IMR-90 (cell line): ENCODE measurements at regions not wholly inside any gene's neighbourhood (a gene's known extent, or its start where the extent isn't known, plus 50 kb on each side); places are given as distances from the start of the nearest gene placed in this dataset.

Source experiments
- ATAC-seq: fragments of 200-7000 bp; cut with Tn5 transposase; 2 replicates; pipeline ENCODE4 v1.9.1; 2020; ENCODE audit warnings: low read depth, mild to moderate bottlenecking, moderate library complexity
- BruUV-seq: library from RNA; stranded (reverse); fragments of 400-500 nt; replicated peaks from 2 replicates; lab custom pipeline; 2021; lab: Mats Ljungman, UMichigan
- CTCF ChIA-PET: fragments of 300-600 bp; formaldehyde crosslinking; extraction: SDS; loops from one replicate; lab custom pipeline; 2021; ENCODE audit warnings: antibody characterized with exemption; lab: Yijun Ruan, JAX
- POLR2A ChIA-PET: fragments of 300-600 bp; sonication (Branson Sonifier 250); formaldehyde crosslinking; loops from one replicate; lab custom pipeline; 2022; ENCODE audit warnings: antibody characterized with exemption; ENCODE audit not compliant: unreplicated experiment; lab: Charles Lee
- DNase-seq: peaks from one replicate; pipeline ENCODE4 v3.0.0; 2013
- H2AFZ ChIP-seq: replicated peaks from 2 replicates; pipeline ENCODE3; 2013; ENCODE audit warnings: low read length, mild to moderate bottlenecking; ENCODE audit not compliant: poor library complexity
- H2AK5ac ChIP-seq: 2 replicates; pipeline ENCODE4 v1.6.1; 2013; ENCODE audit warnings: low read depth, low read length, inconsistent platforms
- H2AK9ac ChIP-seq: replicated peaks from 2 replicates; pipeline ENCODE3; 2013; ENCODE audit warnings: mild to moderate bottlenecking, low read depth, low read length, moderate library complexity; ENCODE audit not compliant: poor library complexity
- H2BK120ac ChIP-seq: 2 replicates; pipeline ENCODE4 v1.6.1; 2013; ENCODE audit warnings: low read depth, low read length, inconsistent platforms
- H2BK15ac ChIP-seq: 3 replicates; pipeline ENCODE4 v1.6.1; 2013; ENCODE audit warnings: low read depth, low read length, inconsistent platforms
- H2BK20ac ChIP-seq: 2 replicates; pipeline ENCODE4 v1.6.1; 2013; ENCODE audit warnings: low read depth, mild to moderate bottlenecking, inconsistent platforms, low read length, moderate library complexity
- H2BK5ac ChIP-seq: 2 replicates; pipeline ENCODE4 v1.6.1; 2013; ENCODE audit warnings: mild to moderate bottlenecking, low read depth, low read length, inconsistent platforms; ENCODE audit not compliant: poor library complexity, severe bottlenecking
- H3K14ac ChIP-seq: replicated peaks from 2 replicates; pipeline ENCODE4 v1.6.1; 2013; ENCODE audit warnings: low read depth, low read length, inconsistent platforms
- H3K18ac ChIP-seq: 2 replicates; pipeline ENCODE4 v1.6.1; 2013; ENCODE audit warnings: low read depth, low read length, control low read depth
- H3K23ac ChIP-seq: 2 replicates; pipeline ENCODE4 v1.6.1; 2013; ENCODE audit warnings: low read depth, low read length, inconsistent platforms
- H3K27ac ChIP-seq: 2 replicates; pipeline ENCODE4 v1.5.1; 2013; ENCODE audit warnings: mild to moderate bottlenecking, control low read depth, low read length; ENCODE audit not compliant: insufficient read depth
- H3K27me3 ChIP-seq: 2 replicates; pipeline ENCODE4 v1.6.1; 2013; ENCODE audit warnings: low read length; ENCODE audit not compliant: control insufficient read depth, insufficient read depth
- H3K36me3 ChIP-seq: 2 replicates; pipeline ENCODE4 v1.6.1; 2013; ENCODE audit warnings: low read length, mixed read lengths; ENCODE audit not compliant: control insufficient read depth, insufficient read depth
- H3K4ac ChIP-seq: 2 replicates; pipeline ENCODE4 v1.6.1; 2013; ENCODE audit warnings: low read depth, low read length, inconsistent platforms
- H3K4me1 ChIP-seq: 2 replicates; pipeline ENCODE4 v1.6.1; 2013; ENCODE audit warnings: low read length, mixed read lengths; ENCODE audit not compliant: control insufficient read depth, insufficient read depth
- H3K4me2 ChIP-seq: 2 replicates; pipeline ENCODE4 v1.6.1; 2013; ENCODE audit warnings: low read depth, mild to moderate bottlenecking, control low read depth, low read length, moderate library complexity
- H3K4me3 ChIP-seq: 2 replicates; pipeline ENCODE4 v1.5.1; 2013; ENCODE audit warnings: low read depth, mild to moderate bottlenecking, control low read depth, low read length, moderate library complexity; ENCODE audit not compliant: insufficient read depth
- H3K56ac ChIP-seq: 2 replicates; pipeline ENCODE4 v1.6.1; 2013; ENCODE audit warnings: low read length, inconsistent platforms; ENCODE audit not compliant: insufficient read depth; ENCODE audit errors: extremely low read depth
- H3K79me1 ChIP-seq, 2 experiments: 2 replicates each; pipeline ENCODE4 v1.6.1; 2013; ENCODE audit warnings: low read length in 2 of 2, inconsistent platforms in 1 of 2, low read depth in 1 of 2
- H3K9ac ChIP-seq: 2 replicates; pipeline ENCODE4 v1.6.1; 2013; ENCODE audit warnings: low read depth, low read length, control low read depth
- H3K9me1 ChIP-seq: 2 replicates; pipeline ENCODE4 v1.6.1; 2013; ENCODE audit warnings: low read length, inconsistent platforms; ENCODE audit not compliant: insufficient read depth
- H3K9me3 ChIP-seq: 2 replicates; pipeline ENCODE4 v1.6.1; 2013; ENCODE audit warnings: low read length; ENCODE audit not compliant: control insufficient read depth, insufficient read depth
- H4K20me1 ChIP-seq: 2 replicates; pipeline ENCODE4 v1.6.1; 2013; ENCODE audit warnings: low read length, inconsistent platforms; ENCODE audit not compliant: insufficient read depth
- H4K5ac ChIP-seq: 2 replicates; pipeline ENCODE4 v1.6.1; 2013; ENCODE audit warnings: mild to moderate bottlenecking, low read depth, low read length, control low read depth
- H4K8ac ChIP-seq, 2 experiments: 2 replicates each; pipeline ENCODE4 v1.6.1; 2013; ENCODE audit warnings: low read depth in 2 of 2, low read length in 2 of 2, control low read depth in 1 of 2, inconsistent platforms in 1 of 2
- H4K91ac ChIP-seq: 2 replicates; pipeline ENCODE4 v1.6.1; 2013; ENCODE audit warnings: low read depth, low read length, inconsistent platforms; ENCODE audit not compliant: insufficient read depth
- BHLHE40 ChIP-seq: fragments of 150-350 bp; IDR thresholded peaks from 2 replicates; pipeline ENCODE4 v1.6.1; 2016; ENCODE audit warnings: mild to moderate bottlenecking, low read depth, low read length
- CEBPB ChIP-seq: IDR thresholded peaks from 2 replicates; pipeline ENCODE4 v1.6.1; 2012; ENCODE audit warnings: low read depth, low read length, improper control_type of control experiment
- CHD1 ChIP-seq: IDR thresholded peaks from 2 replicates; pipeline ENCODE4 v1.6.1; 2012; ENCODE audit warnings: low read depth, low read length, improper control_type of control experiment
- FOS ChIP-seq: fragments of 150-350 bp; IDR thresholded peaks from 2 replicates; pipeline ENCODE4 v1.6.1; 2016; ENCODE audit warnings: low read depth, low read length
- MAFK ChIP-seq: IDR thresholded peaks from 2 replicates; pipeline ENCODE4 v1.6.1; 2012; ENCODE audit warnings: low read depth, low read length, improper control_type of control experiment
- MAZ ChIP-seq: IDR thresholded peaks from 2 replicates; pipeline ENCODE4 v1.6.1; 2012; ENCODE audit warnings: low read depth, mild to moderate bottlenecking, low read length, improper control_type of control experiment, moderate library complexity, borderline replicate concordance
- MXI1 ChIP-seq: IDR thresholded peaks from 2 replicates; pipeline ENCODE4 v1.6.1; 2012; ENCODE audit warnings: low read depth, mild to moderate bottlenecking, low read length, moderate library complexity, borderline replicate concordance
- NFE2L2 ChIP-seq: fragments of 150-350 bp; IDR thresholded peaks from 2 replicates; pipeline ENCODE4 v1.6.1; 2016; ENCODE audit warnings: low read depth, mild to moderate bottlenecking, low read length
- POLR2A ChIP-seq: IDR thresholded peaks from 2 replicates; pipeline ENCODE4 v1.6.1; 2012; ENCODE audit warnings: mild to moderate bottlenecking, low read depth, low read length
- RAD21 ChIP-seq: IDR thresholded peaks from 2 replicates; pipeline ENCODE4 v1.6.1; 2012; ENCODE audit warnings: low read length, improper control_type of control experiment
- RCOR1 ChIP-seq: IDR thresholded peaks from 2 replicates; pipeline ENCODE4 v1.6.1; 2012; ENCODE audit warnings: mild to moderate bottlenecking, low read length, improper control_type of control experiment; ENCODE audit not compliant: insufficient replicate concordance
- RFX5 ChIP-seq: IDR thresholded peaks from 2 replicates; pipeline ENCODE4 v1.8.0; 2012; ENCODE audit warnings: low read depth, mild to moderate bottlenecking, low read length, moderate library complexity
- SMC3 ChIP-seq: fragments of 150-350 bp; IDR thresholded peaks from 2 replicates; pipeline ENCODE4 v1.6.1; 2016; ENCODE audit warnings: low read depth, mild to moderate bottlenecking, antibody characterized with exemption, low read length, moderate library complexity
- WGBS, 2 experiments: methylation state at CpG; one replicate each; pipeline versions ENCODE4 v1.1.5 to v1.1.7; 2013; ENCODE audit warnings: missing lambda C conversion rate in 2 of 2; ENCODE audit not compliant: insufficient read length in 1 of 2; ENCODE audit errors: extremely low coverage in 2 of 2; 5-methylcytosine and 5-hydroxymethylcytosine counted together
- dilution Hi-C: fragments of 300-500 bp; cut with HindIII; formaldehyde crosslinking; loops from one replicate; pipeline ENCODE4 v1.14.3; 2018; ENCODE audit warnings: low sequenced_read_pairs; ENCODE audit not compliant: unreplicated experiment
- in situ Hi-C: fragments of 300-500 bp; cut with MboI; formaldehyde crosslinking; loops from 3 replicates; pipeline ENCODE4 v1.14.3; 2019; ENCODE audit warnings: low sequenced_read_pairs, inconsistent platforms, mixed read lengths
- intact Hi-C: fragments of 100-400 bp; cut with micrococcal nuclease; formaldehyde crosslinking; loops from 2 replicates; pipeline ENCODE4 v1.10.0; 2022
- TF ChIP-seq, protein P1 (sequence below): fragments of 150-350 bp; IDR thresholded peaks from 2 replicates; pipeline ENCODE4 v1.6.1; 2017; ENCODE audit warnings: mild to moderate bottlenecking, antibody characterized with exemption, low read length, low read depth
- TF ChIP-seq, protein P2 (sequence below): fragments of 150-350 bp; IDR thresholded peaks from 2 replicates; pipeline ENCODE4 v1.6.1; 2016; ENCODE audit warnings: low read depth, mild to moderate bottlenecking, low read length, moderate library complexity, borderline replicate concordance
- TF ChIP-seq, protein P3 (sequence below): conservative IDR thresholded peaks from 2 replicates; pipeline ENCODE4 v1.5.1; 2012; ENCODE audit warnings: mild to moderate bottlenecking, low read depth, low read length, improper control_type of control experiment

DNA sequence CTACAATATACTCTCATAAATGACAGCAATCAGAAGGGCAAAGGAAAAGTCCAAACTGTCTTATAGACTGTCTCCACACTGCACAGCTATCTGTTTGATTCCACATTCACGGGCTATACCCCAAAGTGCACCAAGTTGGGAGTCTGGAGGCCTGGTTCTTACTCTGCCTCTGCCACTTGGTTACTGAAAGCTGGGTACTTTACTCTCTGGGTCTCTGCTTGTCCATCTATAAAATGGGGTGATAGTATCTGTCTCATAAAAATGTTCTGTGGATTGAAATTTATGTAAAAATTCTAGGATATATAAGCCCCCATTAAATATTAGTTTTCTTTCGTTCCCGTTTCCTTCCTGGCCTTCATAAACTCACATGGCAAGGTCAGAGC, 86.5 kb downstream of the CD164 start:
- ChIA-PET POLR2A (no interaction called here), CTCF (no interaction called here)
- Histone ChIP-seq H3K27me3 (peaks cover 25% of the 10 kb centered on the region), H3K56ac (no peak overlapping the region), H4K91ac (no peak overlapping the region), H2BK15ac (no peak overlapping the region), H3K9me1 (no peaks in the 10 kb centered on the region), H3K36me3 (no peaks in the 10 kb centered on the region), H3K4me3 (no peak overlapping the region), H3K9me3 (no peaks in the 10 kb centered on the region), H3K4ac (no peak overlapping the region), H3K9ac (no peak overlapping the region), H3K27ac (no peak overlapping the region), H3K14ac (no peak overlapping the region), H2BK20ac (no peak overlapping the region), H3K4me1 (no peaks in the 10 kb centered on the region), H4K20me1 (no peaks in the 10 kb centered on the region), H4K5ac (no peak overlapping the region), H4K8ac (no peak overlapping the region), H3K23ac (no peak overlapping the region), H3K79me1 (no peaks in the 10 kb centered on the region), H2AK9ac (no peak overlapping the region), H2BK120ac (no peak overlapping the region), H2BK5ac (no peak overlapping the region), H3K18ac (no peak overlapping the region), H2AK5ac (no peak overlapping the region), H2AFZ (no peak overlapping the region), H3K4me2 (no peak overlapping the region)
- no TSS peak for BruUV-seq
- TF ChIP-seq FOS (no peak), SMC3 (no peak), POLR2A (no peak), MAZ (no peak), NFE2L2 (no peak), CHD1 (no peak), CEBPB (no peak), RCOR1 (no peak), MXI1 (no peak), MAFK (no peak), BHLHE40 (no peak), RAD21 (no peak), RFX5 (no peak)
- TF ChIP-seq, protein P1, sequence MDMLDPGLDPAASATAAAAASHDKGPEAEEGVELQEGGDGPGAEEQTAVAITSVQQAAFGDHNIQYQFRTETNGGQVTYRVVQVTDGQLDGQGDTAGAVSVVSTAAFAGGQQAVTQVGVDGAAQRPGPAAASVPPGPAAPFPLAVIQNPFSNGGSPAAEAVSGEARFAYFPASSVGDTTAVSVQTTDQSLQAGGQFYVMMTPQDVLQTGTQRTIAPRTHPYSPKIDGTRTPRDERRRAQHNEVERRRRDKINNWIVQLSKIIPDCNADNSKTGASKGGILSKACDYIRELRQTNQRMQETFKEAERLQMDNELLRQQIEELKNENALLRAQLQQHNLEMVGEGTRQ = no peak
- TF ChIP-seq, protein P2, sequence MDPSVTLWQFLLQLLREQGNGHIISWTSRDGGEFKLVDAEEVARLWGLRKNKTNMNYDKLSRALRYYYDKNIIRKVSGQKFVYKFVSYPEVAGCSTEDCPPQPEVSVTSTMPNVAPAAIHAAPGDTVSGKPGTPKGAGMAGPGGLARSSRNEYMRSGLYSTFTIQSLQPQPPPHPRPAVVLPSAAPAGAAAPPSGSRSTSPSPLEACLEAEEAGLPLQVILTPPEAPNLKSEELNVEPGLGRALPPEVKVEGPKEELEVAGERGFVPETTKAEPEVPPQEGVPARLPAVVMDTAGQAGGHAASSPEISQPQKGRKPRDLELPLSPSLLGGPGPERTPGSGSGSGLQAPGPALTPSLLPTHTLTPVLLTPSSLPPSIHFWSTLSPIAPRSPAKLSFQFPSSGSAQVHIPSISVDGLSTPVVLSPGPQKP = no peak
- TF ChIP-seq, protein P3, sequence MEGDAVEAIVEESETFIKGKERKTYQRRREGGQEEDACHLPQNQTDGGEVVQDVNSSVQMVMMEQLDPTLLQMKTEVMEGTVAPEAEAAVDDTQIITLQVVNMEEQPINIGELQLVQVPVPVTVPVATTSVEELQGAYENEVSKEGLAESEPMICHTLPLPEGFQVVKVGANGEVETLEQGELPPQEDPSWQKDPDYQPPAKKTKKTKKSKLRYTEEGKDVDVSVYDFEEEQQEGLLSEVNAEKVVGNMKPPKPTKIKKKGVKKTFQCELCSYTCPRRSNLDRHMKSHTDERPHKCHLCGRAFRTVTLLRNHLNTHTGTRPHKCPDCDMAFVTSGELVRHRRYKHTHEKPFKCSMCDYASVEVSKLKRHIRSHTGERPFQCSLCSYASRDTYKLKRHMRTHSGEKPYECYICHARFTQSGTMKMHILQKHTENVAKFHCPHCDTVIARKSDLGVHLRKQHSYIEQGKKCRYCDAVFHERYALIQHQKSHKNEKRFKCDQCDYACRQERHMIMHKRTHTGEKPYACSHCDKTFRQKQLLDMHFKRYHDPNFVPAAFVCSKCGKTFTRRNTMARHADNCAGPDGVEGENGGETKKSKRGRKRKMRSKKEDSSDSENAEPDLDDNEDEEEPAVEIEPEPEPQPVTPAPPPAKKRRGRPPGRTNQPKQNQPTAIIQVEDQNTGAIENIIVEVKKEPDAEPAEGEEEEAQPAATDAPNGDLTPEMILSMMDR = no peak
- intact Hi-C loops (no loop called here), dilution Hi-C loops (no loop called here), in situ Hi-C loops (no loop called here)
- ATAC-seq (no peak), DNase-seq (no peak)
- WGBS, 2 experiments = 40% methylated on average over 1 of the region's 3 CpGs; no CpG with 5 or more reads in 1 of the 2 experiments
